Body of pancreas (tissue), 4 donors: ENCODE measurements at regions not wholly inside any gene's neighbourhood (a gene's known extent, or its start where the extent isn't known, plus 50 kb on each side); places are given as distances from the start of the nearest gene placed in this dataset.

Source experiments
- CTCF ChIP-seq, 7 experiments: fragments of 450-650 bp in 4 of 7; fragments of 200-600 bp in 3 of 7; sonication (generic) in 3 of 7; IDR thresholded peaks; one replicate each; pipeline ENCODE4 v1.5.1; 2016 to 2019; ENCODE audit warnings: antibody characterized with exemption in 7 of 7
- POLR2A ChIP-seq, 3 donors: fragments of 450-650 bp; IDR thresholded peaks; one replicate each; pipeline ENCODE4 v1.6.1; 2016; ENCODE audit warnings: antibody characterized with exemption in 3 of 3, mild to moderate bottlenecking in 2 of 3

- TF ChIP-seq POLR2A (IDR thresholded peaks at IDR 0.05) (no peak), CTCF (IDR thresholded peaks at IDR 0.05) (no peak)
Measured at GRCh38 chr18:42484648-42485047, 529.6 kb downstream of the PIK3C3 start.
